ENCODE measurements at regions not wholly inside any gene's neighbourhood (a gene's known extent, or its start where the extent isn't known, plus 50 kb on each side); places are given as distances from the start of the nearest gene placed in this dataset.

DNA sequence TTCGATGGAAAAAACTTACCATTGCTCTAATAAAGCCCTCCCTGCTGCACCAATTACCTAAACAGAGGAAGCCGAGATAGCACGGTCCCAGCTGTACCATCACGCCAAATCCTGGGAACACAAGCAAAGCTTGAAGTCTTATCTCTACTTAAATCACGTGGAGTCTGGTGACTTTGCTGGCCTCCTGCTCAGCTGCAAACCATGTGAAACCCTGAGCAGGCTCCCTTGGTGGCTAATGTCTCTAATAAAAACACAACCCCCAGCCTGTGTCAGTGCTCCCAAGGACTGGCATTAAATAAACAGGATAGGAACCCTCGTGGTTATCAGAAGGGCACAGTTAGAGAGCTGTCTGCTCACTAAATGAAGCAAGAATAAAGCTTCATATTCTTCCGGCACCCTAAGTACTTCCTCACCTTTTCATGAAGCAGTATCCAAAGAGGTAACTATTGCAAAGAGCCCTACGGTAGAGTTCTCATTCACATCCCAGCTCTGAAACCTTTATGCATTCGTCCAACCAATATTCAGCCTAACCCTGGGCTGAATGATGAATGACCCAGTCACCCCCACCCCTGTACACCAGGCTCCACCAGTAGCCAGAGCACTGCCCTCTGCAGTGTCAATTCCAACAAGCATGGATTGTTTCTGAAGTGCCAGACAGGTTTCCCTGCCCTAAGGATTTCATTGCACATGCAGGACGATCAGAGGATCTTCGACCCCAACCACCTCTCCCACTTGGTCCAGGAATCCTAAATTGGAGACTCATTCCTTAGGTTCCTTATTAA, 452.7 kb upstream of the TMPO start:
- Histone ChIP-seq H3K27ac (ENCODE audit: low read depth, low read length) (no peak overlapping the region), H3K4me1 (ENCODE audit: control insufficient read depth, low read length) (no peaks in the 10 kb centered on the region), H4K20me1 (ENCODE audit: control insufficient read depth, insufficient read depth, low read depth, low read length) (no peaks in the 10 kb centered on the region), H3K9me3 (ENCODE audit: control insufficient read depth, insufficient read depth, low read length) (no peaks in the 10 kb centered on the region), H3K79me2 (ENCODE audit: control insufficient read depth, low read length) (no peaks in the 10 kb centered on the region), H3K27me3 (ENCODE audit: control insufficient read depth, low read length) (no peaks in the 10 kb centered on the region), H3K4me2 (ENCODE audit: low read length) (no peak overlapping the region), H3K9me2 (replicated peaks; ENCODE audit: control insufficient read depth, low read length) (no peaks in the 10 kb centered on the region), H3K4me3 (ENCODE audit: low read length) (no peak overlapping the region), H3K36me3 (ENCODE audit: control insufficient read depth, low read length) (no peaks in the 10 kb centered on the region), H3F3A (ENCODE audit: control insufficient read depth, insufficient read depth) (no peaks in the 10 kb centered on the region)
- no peak for TF ChIP-seq EZH2phosphoT487 (IDR thresholded peaks at IDR 0.05; ENCODE audit: borderline replicate concordance, low read length)
- TF ChIP-seq, protein P1, sequence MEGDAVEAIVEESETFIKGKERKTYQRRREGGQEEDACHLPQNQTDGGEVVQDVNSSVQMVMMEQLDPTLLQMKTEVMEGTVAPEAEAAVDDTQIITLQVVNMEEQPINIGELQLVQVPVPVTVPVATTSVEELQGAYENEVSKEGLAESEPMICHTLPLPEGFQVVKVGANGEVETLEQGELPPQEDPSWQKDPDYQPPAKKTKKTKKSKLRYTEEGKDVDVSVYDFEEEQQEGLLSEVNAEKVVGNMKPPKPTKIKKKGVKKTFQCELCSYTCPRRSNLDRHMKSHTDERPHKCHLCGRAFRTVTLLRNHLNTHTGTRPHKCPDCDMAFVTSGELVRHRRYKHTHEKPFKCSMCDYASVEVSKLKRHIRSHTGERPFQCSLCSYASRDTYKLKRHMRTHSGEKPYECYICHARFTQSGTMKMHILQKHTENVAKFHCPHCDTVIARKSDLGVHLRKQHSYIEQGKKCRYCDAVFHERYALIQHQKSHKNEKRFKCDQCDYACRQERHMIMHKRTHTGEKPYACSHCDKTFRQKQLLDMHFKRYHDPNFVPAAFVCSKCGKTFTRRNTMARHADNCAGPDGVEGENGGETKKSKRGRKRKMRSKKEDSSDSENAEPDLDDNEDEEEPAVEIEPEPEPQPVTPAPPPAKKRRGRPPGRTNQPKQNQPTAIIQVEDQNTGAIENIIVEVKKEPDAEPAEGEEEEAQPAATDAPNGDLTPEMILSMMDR (IDR thresholded peaks at IDR 0.05; ENCODE audit: low read depth, low read length, poor library complexity, severe bottlenecking), result no peak

DNA sequence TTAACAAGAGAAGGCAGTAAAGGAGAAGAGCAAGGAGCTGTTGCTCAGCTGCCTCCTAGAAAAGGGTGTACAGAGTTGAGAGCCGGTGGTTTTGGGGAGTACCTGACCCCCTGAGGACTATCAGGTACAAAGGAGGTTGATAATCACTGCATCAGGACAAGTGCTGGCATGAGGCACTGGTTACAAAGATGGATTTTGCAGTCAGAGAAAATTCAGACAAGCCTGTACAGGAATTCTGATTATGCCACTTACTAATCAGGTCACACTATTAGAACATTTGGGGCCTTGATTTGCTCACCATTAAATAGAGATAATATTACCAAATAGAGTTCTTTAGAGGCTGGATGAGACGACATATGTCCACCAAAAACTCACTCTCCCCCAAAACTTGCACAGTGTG, 450.9 kb upstream of the TMPO start:
- H3K9me3 ChIP-seq (ENCODE audit: control insufficient read depth, insufficient read depth, low read length), result no peaks in the 10 kb centered on the region
- no peaks in the 10 kb centered on the region for H3K27me3 ChIP-seq (ENCODE audit: control insufficient read depth, low read length)
- H3K4me1 ChIP-seq (ENCODE audit: control insufficient read depth, low read length), result no peaks in the 10 kb centered on the region
- no peaks in the 10 kb centered on the region for H3K36me3 ChIP-seq (ENCODE audit: control insufficient read depth, low read length)
- no peaks in the 10 kb centered on the region for H4K20me1 ChIP-seq (ENCODE audit: control insufficient read depth, insufficient read depth, low read depth, low read length)
- no peak overlapping the region for H3K27ac ChIP-seq (ENCODE audit: low read depth, low read length)
- no peaks in the 10 kb centered on the region for H3K9me2 ChIP-seq (replicated peaks; ENCODE audit: control insufficient read depth, low read length)
- TF ChIP-seq, protein P1 (IDR thresholded peaks at IDR 0.05; ENCODE audit: low read depth, low read length, poor library complexity, severe bottlenecking), result no peak
- TF ChIP-seq EZH2phosphoT487 (IDR thresholded peaks at IDR 0.05; ENCODE audit: borderline replicate concordance, low read length), result no peak
- H3F3A ChIP-seq (ENCODE audit: control insufficient read depth, insufficient read depth), result no peaks in the 10 kb centered on the region
- no peak overlapping the region for H3K4me2 ChIP-seq (ENCODE audit: low read length)
- H3K4me3 ChIP-seq (ENCODE audit: low read length), result no peak overlapping the region
- H3K79me2 ChIP-seq (ENCODE audit: control insufficient read depth, low read length), result no peaks in the 10 kb centered on the region

- H4K20me1 ChIP-seq (ENCODE audit: control insufficient read depth, insufficient read depth, low read depth, low read length), result no peaks in the 10 kb centered on the region
- no peak for TF ChIP-seq EZH2phosphoT487 (IDR thresholded peaks at IDR 0.05; ENCODE audit: borderline replicate concordance, low read length)
- TF ChIP-seq, protein P1 (IDR thresholded peaks at IDR 0.05; ENCODE audit: low read depth, low read length, poor library complexity, severe bottlenecking), result no peak
- no peaks in the 10 kb centered on the region for H3K9me3 ChIP-seq (ENCODE audit: control insufficient read depth, insufficient read depth, low read length)
- H3K4me1 ChIP-seq (ENCODE audit: control insufficient read depth, low read length), result no peaks in the 10 kb centered on the region
- no peaks in the 10 kb centered on the region for H3K9me2 ChIP-seq (replicated peaks; ENCODE audit: control insufficient read depth, low read length)
- no peak overlapping the region for H3K4me2 ChIP-seq (ENCODE audit: low read length)
- H3K27me3 ChIP-seq (ENCODE audit: control insufficient read depth, low read length), result no peaks in the 10 kb centered on the region
- no peak overlapping the region for H3K4me3 ChIP-seq (ENCODE audit: low read length)
- no peaks in the 10 kb centered on the region for H3K79me2 ChIP-seq (ENCODE audit: control insufficient read depth, low read length)
- H3K36me3 ChIP-seq (ENCODE audit: control insufficient read depth, low read length), result no peaks in the 10 kb centered on the region
- H3F3A ChIP-seq (ENCODE audit: control insufficient read depth, insufficient read depth), result no peaks in the 10 kb centered on the region
- no peak overlapping the region for H3K27ac ChIP-seq (ENCODE audit: low read depth, low read length)
Observed at GRCh38 chr12:98067795-98068194, 447.6 kb upstream of the TMPO start.

Measured in DOHH2 (cell line).